H1 (cell line): ENCODE measurements at regions not wholly inside any gene's neighbourhood (a gene's known extent, or its start where the extent isn't known, plus 50 kb on each side); places are given as distances from the start of the nearest gene placed in this dataset.

ENCODE experiments used
- CTBP2 ChIP-seq: IDR thresholded peaks from 2 replicates; pipeline ENCODE4 v1.7.0; 2011; ENCODE audit warnings: borderline replicate concordance, mild to moderate bottlenecking, moderate library complexity, mixed read lengths, low read length; ENCODE audit not compliant: insufficient read depth, insufficient read length
- HDAC2 ChIP-seq, 2 experiments: fragments of 300-600 bp in 1 of 2; sonication (generic) in 1 of 2; IDR thresholded peaks; 2 replicates each; pipeline ENCODE4 v1.6.1; 2011 to 2012; ENCODE audit warnings: low read depth in 2 of 2, low read length in 2 of 2, mild to moderate bottlenecking in 2 of 2, moderate library complexity in 2 of 2, borderline replicate concordance in 1 of 2, inconsistent platforms in 1 of 2
- YY1 ChIP-seq: IDR thresholded peaks from 2 replicates; pipeline ENCODE4 v1.6.1; 2011; ENCODE audit warnings: low read depth, mild to moderate bottlenecking, low read length

DNA sequence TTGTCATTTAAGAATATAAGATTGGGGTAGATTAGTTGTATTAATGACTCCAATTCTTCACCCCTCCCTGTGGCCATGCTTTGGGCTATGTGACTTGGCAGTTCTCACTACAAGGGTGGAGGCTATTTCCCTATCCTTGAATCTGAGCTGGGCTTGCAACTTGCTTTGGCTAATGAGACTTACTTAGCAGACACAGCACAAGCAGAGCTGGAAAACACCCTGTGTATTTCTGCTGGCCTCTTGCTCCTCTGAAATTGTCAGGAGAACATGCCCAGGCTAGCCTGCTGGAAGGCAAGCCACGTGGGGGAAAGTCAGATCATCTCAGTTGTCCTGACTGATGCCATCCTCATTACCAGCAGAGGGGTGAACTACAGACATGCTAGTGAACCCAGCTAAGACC lies 126.5 kb upstream of the HDGFL1 start (continued):
- TF ChIP-seq CTBP2 (no peak), HDAC2 (IDR thresholded peaks at IDR 0.05; ENCODE audit: borderline replicate concordance in 1 of 2, low read depth in 2 of 2, low read length in 2 of 2) (no peak), YY1 (no peak)
- TF ChIP-seq, all 59 proteins: peak for 0
